Mesenteric fat pad (tissue), 1 donor: ENCODE measurements at regions not wholly inside any gene's neighbourhood (a gene's known extent, or its start where the extent isn't known, plus 50 kb on each side); places are given as distances from the start of the nearest gene placed in this dataset.

ENCODE experiments used
- DNase-seq: peaks from one replicate; pipeline ENCODE4 v3.0.0-alpha.2; 2020; ENCODE audit warnings: low spot score
- donor health status: DM: yes; HTN: yes; CAD: no.

- DNase-seq, result no peak
These were observed 474.3 kb downstream of the ARHGEF28 start for GRCh38 chr5:74100268-74100665.

GRCh38 chr5:74099538-74100267, 473.7 kb downstream of the ARHGEF28 start:
- DNase-seq, result no peak

DNA sequence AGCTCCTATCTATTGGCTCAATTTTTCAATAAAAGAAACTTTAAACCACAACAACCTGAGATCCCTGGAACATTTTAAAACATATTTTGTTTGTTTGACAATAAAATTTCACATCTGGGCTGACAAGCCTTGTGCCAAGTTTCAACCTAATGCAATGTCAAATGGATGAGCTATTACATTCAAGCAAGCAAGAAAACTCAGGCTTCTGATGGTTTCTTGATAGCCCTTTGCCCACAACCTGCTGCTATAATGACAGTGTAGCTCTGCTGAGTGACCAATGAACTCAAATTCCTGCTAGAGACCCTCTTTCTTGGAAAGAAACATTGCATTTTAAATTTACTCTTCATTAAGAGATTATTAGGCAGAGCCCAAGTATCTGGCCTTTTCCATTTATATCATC, 472.9 kb downstream of the ARHGEF28 start:
- no peak for DNase-seq

DNA sequence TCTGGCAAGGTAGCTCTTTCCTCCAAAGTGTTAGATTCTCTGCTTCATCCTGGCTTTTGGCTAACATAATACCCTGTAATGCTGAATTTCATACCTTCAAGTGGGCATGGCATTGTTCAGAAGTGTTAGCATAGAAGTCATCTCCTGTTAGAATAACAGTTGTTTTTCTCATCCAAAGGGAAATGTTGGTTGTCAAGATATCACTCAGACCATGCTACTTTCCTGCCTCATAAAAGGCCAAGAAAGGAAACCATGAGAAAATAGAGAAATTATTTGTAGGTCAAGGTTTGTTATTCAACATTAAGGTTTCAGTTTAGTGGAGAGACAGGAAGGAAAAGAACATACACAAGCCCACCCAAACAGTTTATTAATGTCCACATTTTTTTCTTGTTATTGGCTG, 472.5 kb downstream of the ARHGEF28 start:
- DNase-seq, result no peak

GRCh38 chr5:74096325-74096724, 470.3 kb downstream of the ARHGEF28 start:
- no peak for DNase-seq

- DNase-seq, result no peak
These were observed 469.9 kb downstream of the ARHGEF28 start for GRCh38 chr5:74095871-74096270.

- no peak for DNase-seq
These were observed 468.7 kb downstream of the ARHGEF28 start for GRCh38 chr5:74094782-74095108.

DNA sequence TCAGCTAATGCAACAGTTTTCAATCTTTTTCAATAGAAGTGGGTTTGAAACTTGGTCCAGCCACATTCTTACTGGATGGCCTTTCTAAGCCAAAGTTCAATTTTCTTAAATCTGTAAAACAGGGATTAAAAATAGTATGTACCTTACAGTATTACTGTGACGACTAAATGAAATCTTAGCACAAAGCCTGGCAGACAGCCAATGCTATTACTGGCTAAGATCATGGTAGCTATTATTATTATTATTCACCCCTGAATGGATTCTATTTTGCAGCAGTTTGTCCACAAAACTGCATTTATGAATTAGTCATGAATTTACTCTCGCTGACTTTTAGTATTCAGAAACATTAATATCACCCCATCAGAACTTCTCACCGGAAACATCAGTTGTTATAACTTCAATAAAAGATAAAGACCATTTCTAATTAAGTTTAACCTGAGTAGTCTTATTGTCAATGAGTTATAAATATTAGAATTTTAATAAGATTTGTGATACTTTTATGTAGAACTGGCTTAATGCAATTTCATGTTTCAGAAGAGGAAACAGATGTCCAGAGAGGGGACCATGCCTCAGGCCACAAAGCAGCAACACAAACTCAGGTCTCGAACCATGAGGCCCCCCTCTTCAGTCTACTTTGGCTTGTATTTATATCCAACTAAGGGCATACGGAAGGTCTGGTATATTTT, 468.2 kb downstream of the ARHGEF28 start:
- no peak for DNase-seq

DNA sequence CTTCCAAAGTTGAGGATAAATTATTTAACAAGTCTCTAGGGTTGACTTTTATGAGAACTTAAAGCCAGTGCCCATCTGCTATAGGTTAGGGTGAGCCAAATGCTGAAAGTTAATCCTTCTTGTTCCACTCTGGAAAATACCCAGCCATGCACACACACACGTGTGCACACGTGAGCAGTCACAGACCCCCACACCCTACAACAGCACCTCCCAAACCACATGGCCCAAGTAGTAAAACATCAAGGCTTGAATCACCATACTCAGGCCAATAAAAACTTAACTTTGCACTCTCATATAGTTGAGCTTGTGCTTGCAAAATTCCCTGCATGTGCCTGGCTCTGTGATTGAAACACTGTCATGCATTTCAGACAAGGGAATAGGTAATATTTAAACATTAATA, 467.6 kb downstream of the ARHGEF28 start:
- DNase-seq, result no peak

- no peak for DNase-seq
These were observed 466.8 kb downstream of the ARHGEF28 start for GRCh38 chr5:74092766-74093165.

- no peak for DNase-seq
These were observed 459.8 kb downstream of the ARHGEF28 start for GRCh38 chr5:74085782-74086181.

GRCh38 chr5:74085186-74085585, 459.2 kb downstream of the ARHGEF28 start:
- DNase-seq, result no peak

- no peak for DNase-seq
These were observed 457.2 kb downstream of the ARHGEF28 start for GRCh38 chr5:74083096-74083791.

DNA sequence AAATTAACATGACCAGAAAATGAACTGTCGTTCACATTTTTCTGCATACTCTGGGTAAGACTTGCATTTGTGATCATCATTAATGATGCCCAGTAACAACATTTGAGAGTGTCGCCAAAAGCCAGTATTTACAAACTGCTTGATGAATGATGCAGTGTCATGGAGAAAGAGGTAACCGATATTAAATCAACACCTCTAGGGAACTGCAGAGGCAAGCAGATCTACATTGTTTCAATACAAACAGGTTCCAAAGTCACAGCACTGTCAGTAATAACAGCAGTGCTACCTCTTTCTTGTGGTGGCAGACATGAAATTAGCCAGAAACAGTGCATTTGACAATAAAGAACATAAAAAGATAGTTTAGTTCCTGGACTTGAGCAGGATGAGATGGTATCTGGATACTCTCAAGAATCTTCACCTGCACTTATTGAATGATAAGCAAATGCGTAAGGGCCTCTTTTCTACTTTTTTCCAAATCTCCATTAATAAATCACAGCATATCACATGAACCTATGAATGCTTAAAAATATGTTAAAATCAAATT, 456.6 kb downstream of the ARHGEF28 start:
- no peak for DNase-seq

GRCh38 chr5:74081126-74081525, 455.1 kb downstream of the ARHGEF28 start:
- DNase-seq, result no peak

DNA sequence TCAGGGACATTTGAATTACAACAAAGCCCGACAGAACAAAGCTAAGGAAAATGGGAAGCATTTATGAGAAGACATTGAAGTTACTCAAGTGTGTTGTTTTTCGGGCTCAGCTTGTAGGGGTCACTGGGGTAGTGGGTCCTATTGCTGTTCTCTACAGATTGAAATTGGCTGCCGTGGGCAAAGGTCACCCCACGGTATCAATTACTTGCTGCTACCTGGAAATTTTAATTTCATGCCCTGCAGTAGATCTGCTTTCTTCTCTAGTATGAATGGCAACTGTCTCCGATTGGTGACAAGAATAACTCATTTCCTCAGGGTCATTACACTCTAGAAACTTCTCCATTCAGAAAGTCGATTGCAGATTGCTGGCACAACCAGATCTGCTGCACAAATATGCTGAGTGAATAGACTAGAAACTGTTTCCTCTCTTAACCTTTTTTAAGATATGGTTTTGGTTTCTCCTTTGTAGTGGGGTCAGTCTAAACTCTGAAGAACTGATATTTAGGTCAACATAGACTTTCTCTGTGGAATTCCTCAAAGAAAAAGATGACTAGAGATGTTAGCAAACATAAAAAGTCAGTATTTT, 454.1 kb downstream of the ARHGEF28 start:
- no peak for DNase-seq

DNA sequence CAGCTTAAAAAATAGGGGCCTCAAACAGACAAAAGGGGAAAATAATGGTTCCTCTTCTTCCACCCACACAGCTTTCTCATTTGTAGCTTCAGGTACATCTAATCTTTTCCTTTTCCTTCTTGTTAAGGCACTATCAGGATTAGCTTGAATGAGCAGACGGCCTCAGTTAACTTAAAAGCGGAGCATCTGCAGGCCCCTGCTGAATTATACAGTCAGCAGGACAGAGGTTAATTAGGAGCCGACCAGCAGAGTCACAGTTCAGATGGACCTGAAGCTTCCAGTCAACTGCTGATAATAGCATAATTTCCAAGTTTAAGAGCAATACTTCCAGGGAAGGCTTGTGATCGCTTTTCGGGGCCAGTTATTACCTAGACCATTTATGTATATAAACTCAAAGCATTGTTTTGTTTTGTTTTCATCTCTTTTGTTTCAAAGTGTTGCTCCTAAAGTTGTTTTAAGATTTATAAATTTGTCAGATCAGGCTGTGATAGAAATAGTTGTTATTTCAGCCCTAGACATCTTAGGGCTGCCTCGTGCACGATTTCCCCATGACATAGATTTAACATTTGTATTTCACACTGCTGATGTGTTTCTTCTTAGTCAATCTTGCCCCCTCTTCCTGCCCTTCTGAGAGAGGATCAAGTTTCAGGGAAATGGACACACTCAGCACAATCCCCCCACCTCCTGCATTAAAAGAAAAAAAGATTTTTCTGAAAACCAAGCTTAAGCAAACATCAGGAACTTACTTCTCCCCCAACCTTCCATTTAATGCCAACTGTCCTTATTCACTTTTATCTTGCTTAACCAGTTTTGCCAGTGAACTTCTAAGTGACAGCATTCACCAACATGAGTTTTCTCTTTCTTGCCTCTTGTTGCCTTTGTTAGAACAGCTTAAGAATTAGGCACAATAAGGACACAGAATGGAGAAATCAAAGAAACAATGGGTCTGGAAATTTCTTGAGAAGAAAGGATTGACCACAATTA, 449.8 kb downstream of the ARHGEF28 start:
- DNase-seq, result no peak

GRCh38 chr5:74074111-74074510, 448.1 kb downstream of the ARHGEF28 start:
- no peak for DNase-seq

- DNase-seq, result no peak
These were observed 447.3 kb downstream of the ARHGEF28 start for GRCh38 chr5:74073257-74073656.

GRCh38 chr5:74072646-74073045, 446.6 kb downstream of the ARHGEF28 start:
- DNase-seq, result no peak

DNA sequence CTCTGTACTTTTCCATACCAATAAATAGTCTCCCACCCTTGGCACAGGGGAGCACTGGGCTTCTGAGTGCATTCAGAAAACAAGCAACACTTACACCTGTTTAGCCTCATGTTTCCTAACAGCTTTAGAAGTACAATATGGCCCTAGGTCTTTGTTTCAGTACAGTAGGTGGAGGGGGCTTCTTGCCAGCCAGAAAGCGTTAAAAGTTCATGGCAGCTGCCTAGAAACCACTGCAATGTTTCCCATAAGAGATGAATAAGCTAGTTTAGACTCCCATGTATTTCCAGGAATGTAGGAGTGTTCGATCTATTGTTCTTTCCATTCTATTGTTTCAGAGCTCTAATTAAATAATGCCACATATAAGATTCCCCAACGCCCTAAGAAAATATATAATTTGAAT, 444.8 kb downstream of the ARHGEF28 start:
- no peak for DNase-seq
